HG03521 (cell line): ENCODE measurements at regions not wholly inside any gene's neighbourhood (a gene's known extent, or its start where the extent isn't known, plus 50 kb on each side); places are given as distances from the start of the nearest gene placed in this dataset.
A peak's percentile ranks its signal among the peaks of the same experiment; 100 is the strongest.
"Not testable (repeated sequence)": the region's sequence is repeated elsewhere in the genome, so short reads cannot be mapped to it uniquely, and the experiment has no call there.

Experiments
- ATAC-seq: cut with Tn5 transposase; IDR thresholded peaks from one replicate; pipeline ENCODE4 v1.9.1; 2021; ENCODE audit warnings: mild to moderate bottlenecking, moderate library complexity; ENCODE audit not compliant: unreplicated experiment

DNA sequence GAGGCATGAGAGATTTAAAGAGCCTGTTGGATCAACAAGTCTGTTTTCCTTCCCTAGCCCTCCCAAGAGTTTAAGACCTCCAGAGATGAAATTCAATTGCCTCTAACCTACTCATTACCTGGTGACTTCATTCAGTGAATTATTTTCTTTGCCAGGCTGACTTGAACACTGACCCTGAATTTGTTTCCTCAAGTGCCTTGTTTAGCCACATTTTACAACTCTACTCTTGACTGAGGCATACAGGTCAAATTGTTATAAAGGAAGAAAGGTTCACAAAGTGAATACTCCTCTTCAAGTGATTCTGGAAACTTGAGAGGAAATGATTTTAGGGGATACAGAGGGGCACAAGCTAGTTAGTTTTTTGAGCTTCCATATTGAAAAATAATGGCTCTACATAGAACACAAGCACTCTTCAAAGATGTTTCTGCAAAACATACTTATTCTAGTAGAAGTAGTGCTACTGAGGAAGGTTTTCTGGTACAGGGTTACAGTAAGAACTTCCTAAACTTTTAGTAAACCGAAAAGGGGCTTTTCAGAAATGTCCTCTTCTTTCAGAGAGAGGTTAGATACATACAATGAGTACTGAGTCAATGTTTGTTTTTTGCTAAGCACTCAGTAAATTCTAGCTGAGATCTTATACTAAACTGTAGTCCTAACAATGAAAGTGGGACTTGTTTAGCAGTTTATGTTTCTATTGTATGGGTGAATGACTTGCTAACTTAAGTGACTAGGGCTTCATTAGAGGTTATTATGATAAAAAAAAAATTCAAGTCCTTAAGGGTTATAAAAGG is 137.4 kb upstream of the SATB1 start:
- ATAC-seq: no peak

- peak; percentile 55 for ATAC-seq
Observed at GRCh38 chr3:18559331-18559842, 134.2 kb upstream of the SATB1 start.

DNA sequence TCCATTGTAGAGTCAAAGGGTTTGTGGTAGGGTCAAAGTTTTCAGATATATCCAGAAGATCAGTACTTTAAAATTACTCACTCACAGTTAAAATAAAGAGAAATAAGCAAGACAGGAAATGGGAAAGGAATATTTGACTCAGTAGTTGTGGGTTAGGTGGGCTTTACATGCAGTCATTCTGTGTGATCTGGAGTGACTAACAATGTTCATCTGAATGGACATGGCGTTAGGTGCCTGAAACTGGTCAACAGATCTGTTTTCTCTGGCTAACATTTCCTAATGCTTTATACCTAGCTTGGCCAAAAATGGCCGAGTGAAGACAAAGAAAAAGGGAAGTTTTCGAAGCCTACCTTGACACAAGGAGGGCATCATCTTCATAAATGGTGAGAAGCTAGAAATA is 133.4 kb upstream of the SATB1 start:
- ATAC-seq: no peak

- no peak for ATAC-seq
Observed at GRCh38 chr3:18557216-18557615, 132.1 kb upstream of the SATB1 start.

- ATAC-seq: peak; percentile 65
Observed at GRCh38 chr3:18556503-18557135, 131.5 kb upstream of the SATB1 start.

DNA sequence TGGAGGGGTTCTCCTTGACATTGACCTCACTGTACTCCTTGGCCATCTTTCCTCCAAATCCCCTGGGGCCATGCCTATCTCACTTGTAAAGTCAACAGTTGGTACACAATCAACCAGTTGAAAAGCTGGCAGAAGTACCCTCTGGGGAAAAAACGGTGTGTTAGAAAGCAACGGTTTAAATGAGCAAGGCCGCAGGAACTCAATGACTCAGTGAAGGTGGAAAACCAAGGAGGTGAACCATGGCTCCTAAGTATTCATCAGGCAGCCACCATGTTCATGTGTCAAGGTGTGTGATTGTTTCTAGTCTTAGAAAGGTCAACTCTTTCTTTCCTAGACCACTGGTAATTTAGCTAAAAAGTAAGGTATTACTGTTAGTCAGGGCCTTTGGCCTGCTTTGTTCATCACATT is 130.9 kb upstream of the SATB1 start:
- ATAC-seq: peak; percentile 12

DNA sequence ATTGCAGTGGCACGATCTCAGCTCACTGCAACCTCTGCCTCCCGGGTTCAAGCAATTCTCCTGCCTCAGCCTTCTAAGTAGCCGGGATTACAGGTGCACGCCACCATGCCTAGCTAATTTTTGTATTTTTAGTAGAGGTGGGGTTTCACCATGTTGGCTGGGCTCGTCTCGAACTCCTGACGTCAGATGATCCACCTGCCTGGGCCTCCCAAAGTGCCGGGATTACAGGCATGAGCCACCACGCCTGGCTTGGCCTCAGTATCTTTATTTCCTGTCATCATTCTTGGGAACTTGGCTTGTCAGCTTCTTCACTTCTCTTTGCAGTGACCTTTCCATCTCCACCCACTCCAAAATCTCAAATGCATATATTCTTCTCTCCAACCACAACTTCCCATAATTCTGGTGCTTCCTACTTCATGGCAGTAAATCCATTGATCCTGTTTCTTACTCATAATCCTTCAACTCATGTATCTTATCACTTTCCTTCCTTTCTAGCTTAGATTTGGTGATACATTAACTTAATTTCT is 127.5 kb upstream of the SATB1 start:
- ATAC-seq: not testable (repeated sequence)

DNA sequence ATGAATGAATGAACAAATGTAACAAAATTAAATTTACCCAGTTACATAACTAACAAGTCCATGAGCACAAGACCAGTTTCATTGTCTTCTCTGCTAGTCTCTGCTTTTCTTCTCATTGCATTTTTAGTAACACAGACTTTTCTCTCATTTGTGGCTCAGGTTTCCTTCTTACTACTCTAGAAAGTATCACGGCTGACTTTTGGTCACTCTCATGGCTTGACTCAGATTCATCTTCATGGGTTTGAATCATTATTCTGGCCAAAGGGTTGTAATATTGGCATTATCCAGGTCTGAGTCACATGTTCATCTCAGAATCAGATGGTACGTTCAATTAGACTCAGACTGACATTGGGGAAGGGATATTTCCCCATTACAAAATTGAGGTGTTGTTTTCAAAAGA is 121.5 kb upstream of the SATB1 start:
- no peak for ATAC-seq

- no peak for ATAC-seq
Observed at GRCh38 chr3:18544146-18544545, 119.0 kb upstream of the SATB1 start.

GRCh38 chr3:18538463-18539230 is 113.5 kb upstream of the SATB1 start:
- no peak for ATAC-seq

DNA sequence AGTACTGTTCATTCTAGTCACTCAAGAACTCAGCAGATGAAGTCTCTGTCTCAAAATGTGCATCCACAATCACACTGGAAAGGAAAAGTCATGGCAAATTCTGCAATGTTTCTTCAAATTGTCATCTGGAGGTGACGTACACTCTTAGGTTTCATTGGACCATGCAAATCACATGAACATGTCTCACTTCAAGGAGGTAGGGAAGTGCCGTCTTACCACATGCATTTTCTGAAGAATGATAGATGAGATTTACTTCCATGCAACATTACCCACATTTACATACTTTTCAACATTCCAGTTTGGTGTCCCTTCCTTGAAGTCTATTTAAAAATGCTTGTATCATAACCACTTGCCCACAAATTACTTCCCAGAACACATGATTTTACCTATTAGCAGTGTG is 107.9 kb upstream of the SATB1 start:
- ATAC-seq: no peak

DNA sequence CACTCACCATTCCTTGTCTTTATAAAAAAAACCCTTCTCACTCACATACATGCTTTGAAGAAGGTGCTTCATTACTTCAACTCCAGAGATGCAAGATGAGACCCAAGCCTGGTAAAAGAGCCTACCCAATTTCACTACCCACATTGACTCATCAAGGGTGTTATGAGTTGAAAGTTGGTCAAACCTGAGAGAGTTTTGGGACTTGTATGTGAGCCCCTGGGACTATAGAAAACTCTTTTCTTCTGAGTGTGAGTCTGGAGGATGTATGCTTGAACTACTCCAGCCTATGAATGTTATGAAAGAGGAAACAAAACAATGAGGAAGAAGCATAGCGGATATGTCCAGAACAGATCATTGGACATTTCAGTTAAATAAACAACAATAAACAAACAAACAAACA is 106.5 kb upstream of the SATB1 start:
- ATAC-seq: no peak

- ATAC-seq: no peak
Observed at GRCh38 chr3:18529631-18530030, 104.5 kb upstream of the SATB1 start.

- no peak for ATAC-seq
Observed at GRCh38 chr3:18527691-18528090, 102.6 kb upstream of the SATB1 start.

DNA sequence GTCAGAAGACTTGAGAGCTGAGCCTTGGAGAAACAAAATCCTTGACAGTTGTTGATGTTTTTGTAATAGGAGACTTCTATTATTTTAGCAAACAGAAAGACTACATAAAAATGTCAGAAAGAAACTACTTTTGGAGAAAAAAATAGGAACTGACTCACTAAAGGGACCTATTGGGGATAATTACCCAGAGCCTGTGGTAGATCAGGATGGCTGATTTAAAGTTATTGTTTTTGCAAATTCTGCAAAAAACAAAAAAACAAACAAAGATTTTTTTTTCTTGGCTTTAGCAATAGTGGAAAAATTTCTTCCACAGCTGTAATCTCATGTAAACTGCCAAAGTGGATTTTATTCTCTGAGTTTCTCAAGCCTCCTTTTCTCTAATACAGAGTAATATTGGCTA is 101.5 kb upstream of the SATB1 start:
- no peak for ATAC-seq

DNA sequence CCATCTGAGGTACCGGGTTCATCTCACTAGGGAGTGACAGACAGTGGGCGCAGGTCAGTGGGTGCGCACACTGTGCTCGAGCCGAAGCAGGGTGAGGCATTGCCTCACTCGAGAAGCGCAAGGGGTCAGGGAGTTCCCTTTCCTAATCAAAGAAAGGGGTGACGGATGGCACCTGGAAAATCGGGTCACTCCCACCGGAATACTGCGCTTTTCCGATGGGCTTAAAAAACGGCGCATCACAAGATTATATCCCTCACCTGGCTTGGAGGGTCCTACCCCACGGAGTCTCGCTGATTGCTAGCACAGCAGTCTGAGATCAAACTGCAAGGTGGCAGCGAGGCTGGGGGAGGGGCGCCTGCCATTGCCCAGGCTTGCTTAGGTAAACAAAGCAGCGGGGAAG is 91.0 kb upstream of the SATB1 start:
- not testable (repeated sequence) for ATAC-seq

- ATAC-seq: no peak
Observed at GRCh38 chr3:18513091-18513490, 88.0 kb upstream of the SATB1 start.

DNA sequence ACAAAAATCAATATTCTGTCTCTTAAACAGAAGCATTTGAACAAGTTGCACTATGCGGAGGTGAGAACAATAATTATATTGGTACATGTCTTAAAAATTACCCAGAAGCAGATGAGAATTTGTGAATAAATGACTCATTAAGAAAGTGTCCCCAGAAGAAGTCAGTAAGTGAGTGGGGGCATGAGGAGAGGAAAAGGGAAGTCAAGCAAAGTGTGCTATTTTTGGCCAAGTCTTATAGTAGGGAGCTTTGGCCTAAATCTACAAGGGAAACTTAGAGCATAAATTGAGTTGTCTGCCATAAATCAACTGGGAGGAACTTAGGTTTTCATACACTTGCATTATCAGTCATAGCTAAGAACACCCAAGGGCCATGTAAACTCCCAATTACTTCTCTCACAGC is 86.9 kb upstream of the SATB1 start:
- ATAC-seq: no peak

DNA sequence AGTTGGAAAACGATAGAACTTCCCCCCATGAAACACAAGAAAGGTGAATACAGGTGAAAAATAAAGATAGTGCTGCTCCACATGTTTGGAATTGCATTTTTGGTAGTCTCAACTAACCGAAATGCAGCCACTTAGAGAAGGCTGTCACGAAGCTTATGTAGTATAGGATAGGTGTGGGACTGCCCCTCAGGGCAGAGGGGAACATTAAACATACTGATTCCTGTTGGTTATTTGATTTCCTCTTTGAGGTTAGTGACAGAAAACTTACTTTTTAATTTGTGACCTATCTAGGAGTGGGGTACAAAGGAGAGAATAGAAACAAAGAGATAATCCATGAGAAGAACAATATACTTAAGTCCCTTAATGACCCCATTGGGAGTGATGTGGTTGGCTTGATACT is 85.8 kb upstream of the SATB1 start:
- no peak for ATAC-seq

DNA sequence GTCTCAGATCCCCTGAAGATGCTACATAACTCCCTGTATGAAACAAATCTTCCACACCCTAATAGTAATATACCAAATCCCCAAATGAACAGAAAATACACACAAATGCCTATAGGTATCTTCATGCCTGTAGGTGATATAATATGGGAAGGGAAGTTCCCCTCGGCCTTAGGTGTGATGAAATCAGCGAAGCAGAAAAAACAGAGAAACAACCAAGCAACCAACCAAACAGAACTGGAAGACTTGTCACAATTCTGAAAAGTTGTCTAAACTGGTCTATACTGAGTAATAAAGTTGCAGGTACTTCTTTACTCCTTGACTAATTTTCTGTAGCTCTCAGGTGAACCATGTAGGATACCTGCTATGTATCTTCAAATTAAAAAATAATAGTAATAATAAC is 82.2 kb upstream of the SATB1 start:
- ATAC-seq: no peak

DNA sequence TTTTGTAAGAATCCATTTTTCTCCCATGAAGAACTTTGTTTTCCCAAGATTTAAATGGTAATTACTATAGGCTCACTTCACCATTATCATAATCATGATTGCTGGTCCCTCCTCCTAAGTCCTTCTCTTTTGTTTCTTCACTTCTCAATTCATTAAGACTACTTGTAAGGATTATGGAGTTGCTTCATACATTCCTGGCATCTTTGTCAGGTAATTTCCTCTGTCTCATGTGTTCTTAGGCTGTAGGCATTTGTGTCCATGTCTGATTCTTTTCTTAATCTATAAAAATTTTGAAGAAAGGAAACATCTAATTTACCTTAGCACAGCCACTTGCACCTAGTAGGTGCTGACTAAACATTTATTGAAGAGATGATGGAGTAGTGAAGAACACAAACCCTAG is 79.9 kb upstream of the SATB1 start:
- no peak for ATAC-seq
